ENCODE measurements at regions not wholly inside any gene's neighbourhood (a gene's known extent, or its start where the extent isn't known, plus 50 kb on each side); places are given as distances from the start of the nearest gene placed in this dataset.

DNA sequence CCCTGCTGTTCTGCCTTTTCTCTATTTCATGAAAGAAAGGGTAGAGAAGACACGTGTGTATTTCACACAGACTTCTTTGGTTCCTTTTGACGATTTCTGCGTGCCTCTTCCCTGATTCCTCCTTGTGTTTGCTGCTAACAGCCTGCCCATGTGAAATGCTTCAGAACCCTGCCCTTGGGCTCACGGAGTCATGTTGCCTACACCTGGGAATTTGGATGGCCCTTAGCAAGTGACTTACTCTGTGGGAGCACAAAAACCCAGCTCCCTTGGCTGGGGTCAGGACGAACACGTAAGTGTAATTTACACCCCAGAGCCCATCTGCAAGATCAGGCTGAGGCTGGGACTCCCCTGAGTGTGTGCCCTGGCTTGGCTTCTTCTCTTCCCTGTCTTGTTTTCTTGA is 220.3 kb upstream of the BCOR start:
- Histone ChIP-seq H3K4me2 (no peak overlapping the region), H3K4me1 (replicated peaks; ENCODE audit: insufficient read depth) (no peaks in the 10 kb centered on the region), H3K27me3 (ENCODE audit: insufficient read depth, low read depth) (no peaks in the 10 kb centered on the region), H3K36me3 (ENCODE audit: low read depth) (no peaks in the 10 kb centered on the region), H4K20me1 (ENCODE audit: insufficient read depth) (no peaks in the 10 kb centered on the region), H2AFZ (no peak overlapping the region), H3K4me3 (no peak overlapping the region), H3F3A (ENCODE audit: insufficient read depth, low read depth) (no peaks in the 10 kb centered on the region), H3K79me2 (ENCODE audit: low read depth) (no peaks in the 10 kb centered on the region), H3K9me3 (ENCODE audit: insufficient read depth, low read depth) (no peaks in the 10 kb centered on the region), H3K27ac (no peak overlapping the region), H3K9me2 (ENCODE audit: insufficient read depth) (no peaks in the 10 kb centered on the region)
- ChIA-PET POLR2A (ENCODE audit: unreplicated experiment) (no interaction called here), CTCF (no interaction called here)
- no peak for DNase-seq
- TF ChIP-seq, protein P1, sequence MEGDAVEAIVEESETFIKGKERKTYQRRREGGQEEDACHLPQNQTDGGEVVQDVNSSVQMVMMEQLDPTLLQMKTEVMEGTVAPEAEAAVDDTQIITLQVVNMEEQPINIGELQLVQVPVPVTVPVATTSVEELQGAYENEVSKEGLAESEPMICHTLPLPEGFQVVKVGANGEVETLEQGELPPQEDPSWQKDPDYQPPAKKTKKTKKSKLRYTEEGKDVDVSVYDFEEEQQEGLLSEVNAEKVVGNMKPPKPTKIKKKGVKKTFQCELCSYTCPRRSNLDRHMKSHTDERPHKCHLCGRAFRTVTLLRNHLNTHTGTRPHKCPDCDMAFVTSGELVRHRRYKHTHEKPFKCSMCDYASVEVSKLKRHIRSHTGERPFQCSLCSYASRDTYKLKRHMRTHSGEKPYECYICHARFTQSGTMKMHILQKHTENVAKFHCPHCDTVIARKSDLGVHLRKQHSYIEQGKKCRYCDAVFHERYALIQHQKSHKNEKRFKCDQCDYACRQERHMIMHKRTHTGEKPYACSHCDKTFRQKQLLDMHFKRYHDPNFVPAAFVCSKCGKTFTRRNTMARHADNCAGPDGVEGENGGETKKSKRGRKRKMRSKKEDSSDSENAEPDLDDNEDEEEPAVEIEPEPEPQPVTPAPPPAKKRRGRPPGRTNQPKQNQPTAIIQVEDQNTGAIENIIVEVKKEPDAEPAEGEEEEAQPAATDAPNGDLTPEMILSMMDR (conservative IDR thresholded peaks at IDR 0.05), result no peak
- TF ChIP-seq EZH2 (IDR thresholded peaks at IDR 0.05; ENCODE audit: low read depth), result no peak
- BruUV-seq (replicated peaks), result no TSS peak
- intact Hi-C loops (cut with micrococcal nuclease; ENCODE audit: unreplicated experiment), result no loop called here

GRCh38 chrX:40316502-40316901 is 218.7 kb upstream of the BCOR start:
- no peak for TF ChIP-seq EZH2 (IDR thresholded peaks at IDR 0.05; ENCODE audit: low read depth)
- TF ChIP-seq, protein P1 (conservative IDR thresholded peaks at IDR 0.05), result no peak
- ChIA-PET POLR2A (ENCODE audit: unreplicated experiment) (no interaction called here), CTCF (no interaction called here)
- no peaks in the 10 kb centered on the region for H3K36me3 ChIP-seq (ENCODE audit: low read depth)
- no peak overlapping the region for H3K4me2 ChIP-seq
- DNase-seq, result no peak
- H3K79me2 ChIP-seq (ENCODE audit: low read depth), result no peaks in the 10 kb centered on the region
- no peak overlapping the region for H3K27ac ChIP-seq
- no peak overlapping the region for H3K4me3 ChIP-seq
- H2AFZ ChIP-seq, result no peak overlapping the region
- no peaks in the 10 kb centered on the region for H4K20me1 ChIP-seq (ENCODE audit: insufficient read depth)
- intact Hi-C loops (cut with micrococcal nuclease; ENCODE audit: unreplicated experiment), result no loop called here
- no TSS peak for BruUV-seq (replicated peaks)
- no peaks in the 10 kb centered on the region for H3K9me3 ChIP-seq (ENCODE audit: insufficient read depth, low read depth)
- H3K27me3 ChIP-seq (ENCODE audit: insufficient read depth, low read depth), result no peaks in the 10 kb centered on the region
- no peaks in the 10 kb centered on the region for H3K4me1 ChIP-seq (replicated peaks; ENCODE audit: insufficient read depth)
- no peaks in the 10 kb centered on the region for H3K9me2 ChIP-seq (ENCODE audit: insufficient read depth)
- no peaks in the 10 kb centered on the region for H3F3A ChIP-seq (ENCODE audit: insufficient read depth, low read depth)

GRCh38 chrX:40314070-40314469 is 216.3 kb upstream of the BCOR start:
- no TSS peak for BruUV-seq (replicated peaks)

DNA sequence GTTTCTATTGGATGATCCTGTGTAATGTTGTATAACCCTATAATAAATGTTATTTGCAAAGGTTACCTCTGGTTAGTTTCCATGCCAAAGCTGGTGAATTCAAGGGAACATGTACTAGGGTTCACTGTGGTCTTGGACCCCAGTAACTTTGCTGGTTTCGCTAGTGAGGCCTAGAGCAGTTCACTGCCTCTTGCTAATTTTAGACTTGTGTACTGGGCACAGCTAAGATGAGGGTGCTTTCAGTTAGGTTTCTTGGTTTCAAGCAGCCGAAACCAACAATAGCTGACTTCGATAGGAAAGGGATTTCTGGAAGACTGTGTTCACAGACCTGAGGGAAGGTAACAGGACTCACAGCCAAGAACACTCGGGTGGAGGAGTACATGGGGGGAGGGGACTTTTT is 215.5 kb upstream of the BCOR start:
- Histone ChIP-seq H3F3A (ENCODE audit: insufficient read depth, low read depth) (no peaks in the 10 kb centered on the region), H2AFZ (no peak overlapping the region), H3K4me1 (replicated peaks; ENCODE audit: insufficient read depth) (no peaks in the 10 kb centered on the region), H3K9me2 (ENCODE audit: insufficient read depth) (no peaks in the 10 kb centered on the region), H3K79me2 (ENCODE audit: low read depth) (no peaks in the 10 kb centered on the region), H3K9me3 (ENCODE audit: insufficient read depth, low read depth) (no peaks in the 10 kb centered on the region), H3K27ac (no peak overlapping the region), H3K4me3 (no peak overlapping the region), H3K27me3 (ENCODE audit: insufficient read depth, low read depth) (no peaks in the 10 kb centered on the region), H3K4me2 (no peak overlapping the region), H3K36me3 (ENCODE audit: low read depth) (no peaks in the 10 kb centered on the region), H4K20me1 (ENCODE audit: insufficient read depth) (no peaks in the 10 kb centered on the region)
- BruUV-seq (replicated peaks), result no TSS peak
- ChIA-PET CTCF (no interaction called here), POLR2A (ENCODE audit: unreplicated experiment) (no interaction called here)
- TF ChIP-seq EZH2 (IDR thresholded peaks at IDR 0.05; ENCODE audit: low read depth), result no peak
- TF ChIP-seq, protein P1 (conservative IDR thresholded peaks at IDR 0.05), result no peak
- intact Hi-C loops (cut with micrococcal nuclease; ENCODE audit: unreplicated experiment), result no loop called here
- DNase-seq, result no peak

More at GRCh38 chrX:40314070-40314469, 216.3 kb upstream of the BCOR start:
- DNase-seq, result no peak
- Histone ChIP-seq H3K9me2 (ENCODE audit: insufficient read depth) (no peaks in the 10 kb centered on the region), H3F3A (ENCODE audit: insufficient read depth, low read depth) (no peaks in the 10 kb centered on the region), H4K20me1 (ENCODE audit: insufficient read depth) (no peaks in the 10 kb centered on the region), H3K4me3 (no peak overlapping the region), H3K4me2 (no peak overlapping the region), H3K4me1 (replicated peaks; ENCODE audit: insufficient read depth) (no peaks in the 10 kb centered on the region), H3K9me3 (ENCODE audit: insufficient read depth, low read depth) (no peaks in the 10 kb centered on the region), H3K27ac (no peak overlapping the region), H3K27me3 (ENCODE audit: insufficient read depth, low read depth) (no peaks in the 10 kb centered on the region), H2AFZ (no peak overlapping the region), H3K36me3 (ENCODE audit: low read depth) (no peaks in the 10 kb centered on the region), H3K79me2 (ENCODE audit: low read depth) (no peaks in the 10 kb centered on the region)
- POLR2A ChIA-PET (ENCODE audit: unreplicated experiment), result no interaction called here
- TF ChIP-seq EZH2 (IDR thresholded peaks at IDR 0.05; ENCODE audit: low read depth), result no peak
- intact Hi-C loops (cut with micrococcal nuclease; ENCODE audit: unreplicated experiment), result no loop called here
- CTCF ChIA-PET, result no interaction called here

Data from PC-9 (cell line).